Upper lobe of right lung (tissue), 1 donor: ENCODE measurements at regions not wholly inside any gene's neighbourhood (a gene's known extent, or its start where the extent isn't known, plus 50 kb on each side); places are given as distances from the start of the nearest gene placed in this dataset.

Source experiments
- ATAC-seq: fragments of 200-7000 bp; cut with Tn5 transposase; one replicate; pipeline ENCODE4 v1.9.1; 2020; ENCODE audit warnings: mild to moderate bottlenecking, moderate library complexity
- DNase-seq: peaks from one replicate; pipeline ENCODE4 v3.0.0-alpha.2; 2020
- H3K27ac ChIP-seq: fragments of 200-600 bp; one replicate; pipeline ENCODE4 v1.8.0; 2022
- H3K27me3 ChIP-seq: fragments of 200-600 bp; one replicate; pipeline ENCODE4 v1.8.0; 2022; ENCODE audit warnings: mild to moderate bottlenecking
- H3K36me3 ChIP-seq: fragments of 200-600 bp; one replicate; pipeline ENCODE4 v1.8.0; 2022
- H3K4me1 ChIP-seq: fragments of 200-600 bp; one replicate; pipeline ENCODE4 v1.8.0; 2022
- H3K4me3 ChIP-seq: fragments of 200-600 bp; one replicate; pipeline ENCODE4 v1.8.0; 2022; ENCODE audit warnings: mild to moderate bottlenecking
- H3K9me3 ChIP-seq: fragments of 200-600 bp; one replicate; pipeline ENCODE4 v1.8.0; 2022
- CTCF ChIP-seq: fragments of 200-600 bp; IDR thresholded peaks from one replicate; pipeline ENCODE4 v1.8.0; 2022; ENCODE audit warnings: antibody characterized with exemption
- intact Hi-C: fragments of 100-400 bp; cut with DNase I; formaldehyde crosslinking; loops from one replicate; pipeline ENCODE4 v1.11.0; 2022
- donor health status: DM: no; HTN: yes; CAD: no; lungs with severe emphysema.

GRCh38 chr1:118322331-118322730 lies 137.3 kb upstream of the SPAG17 start:
- intact Hi-C loops: no loop called here
- ATAC-seq (no peak), DNase-seq (no peak)
- Histone ChIP-seq H3K4me1 (no peaks in the 10 kb centered on the region), H3K4me3 (no peak overlapping the region), H3K27ac (no peak overlapping the region), H3K27me3 (no peaks in the 10 kb centered on the region), H3K9me3 (no peaks in the 10 kb centered on the region), H3K36me3 (no peaks in the 10 kb centered on the region)
- TF ChIP-seq CTCF: no peak

- H3K4me3 ChIP-seq: no peak overlapping the region
- no peaks in the 10 kb centered on the region for H3K9me3 ChIP-seq
- no peaks in the 10 kb centered on the region for H3K36me3 ChIP-seq
- no peak overlapping the region for H3K27ac ChIP-seq
- no peak for ATAC-seq
- no peak for DNase-seq
- no peak for TF ChIP-seq CTCF
- H3K27me3 ChIP-seq: no peaks in the 10 kb centered on the region
- no peaks in the 10 kb centered on the region for H3K4me1 ChIP-seq
- intact Hi-C loops: no loop called here
Measured at GRCh38 chr1:118321840-118322239, 136.8 kb upstream of the SPAG17 start.

GRCh38 chr1:118317842-118318614 lies 133.0 kb upstream of the SPAG17 start:
- Histone ChIP-seq H3K27ac (no peak overlapping the region), H3K4me1 (no peaks in the 10 kb centered on the region), H3K4me3 (no peak overlapping the region), H3K27me3 (no peaks in the 10 kb centered on the region), H3K36me3 (no peaks in the 10 kb centered on the region), H3K9me3 (no peaks in the 10 kb centered on the region)
- no peak for TF ChIP-seq CTCF
- ATAC-seq (no peak), DNase-seq (no peak)
- intact Hi-C loops: no loop called here

- no peaks in the 10 kb centered on the region for H3K27me3 ChIP-seq
- H3K36me3 ChIP-seq: no peaks in the 10 kb centered on the region
- intact Hi-C loops: no loop called here
- DNase-seq: no peak
- no peak overlapping the region for H3K27ac ChIP-seq
- no peak for ATAC-seq
- no peak for TF ChIP-seq CTCF
- no peak overlapping the region for H3K4me3 ChIP-seq
- H3K9me3 ChIP-seq: no peaks in the 10 kb centered on the region
- no peaks in the 10 kb centered on the region for H3K4me1 ChIP-seq
Measured at GRCh38 chr1:118306851-118307250, 121.8 kb upstream of the SPAG17 start.

GRCh38 chr1:118304722-118305359 lies 119.8 kb upstream of the SPAG17 start:
- intact Hi-C loops: no loop called here
- H3K27me3 ChIP-seq: no peaks in the 10 kb centered on the region
- no peak overlapping the region for H3K4me3 ChIP-seq
- no peak overlapping the region for H3K27ac ChIP-seq
- peak; percentile 41 for TF ChIP-seq CTCF
- H3K36me3 ChIP-seq: no peaks in the 10 kb centered on the region
- ATAC-seq: no peak
- H3K4me1 ChIP-seq: no peaks in the 10 kb centered on the region
- no peak for DNase-seq
- H3K9me3 ChIP-seq: no peaks in the 10 kb centered on the region
